HG02970 (cell line): ENCODE measurements at regions not wholly inside any gene's neighbourhood (a gene's known extent, or its start where the extent isn't known, plus 50 kb on each side); places are given as distances from the start of the nearest gene placed in this dataset.
"Not testable (repeated sequence)": the region's sequence is repeated elsewhere in the genome, so short reads cannot be mapped to it uniquely, and the experiment has no call there.

Source experiments
- ATAC-seq: cut with Tn5 transposase; IDR thresholded peaks from one replicate; pipeline ENCODE4 v1.9.1; 2021; ENCODE audit warnings: mild to moderate bottlenecking, moderate library complexity, moderate number of reproducible peaks; ENCODE audit not compliant: unreplicated experiment, low FRiP score

GRCh38 chrX:20720954-20721626 lies 454.4 kb upstream of the RPS6KA3 start:
- no peak for ATAC-seq

- no peak for ATAC-seq
Observed at GRCh38 chrX:20718592-20719380, 452.1 kb upstream of the RPS6KA3 start.

GRCh38 chrX:20715176-20715575 lies 448.5 kb upstream of the RPS6KA3 start:
- no peak for ATAC-seq

- no peak for ATAC-seq
Observed at GRCh38 chrX:20712811-20713210, 446.1 kb upstream of the RPS6KA3 start.

GRCh38 chrX:20711366-20711765 lies 444.7 kb upstream of the RPS6KA3 start:
- no peak for ATAC-seq

- no peak for ATAC-seq
Observed at GRCh38 chrX:20693078-20693477, 426.4 kb upstream of the RPS6KA3 start.

GRCh38 chrX:20686256-20686655 lies 419.5 kb upstream of the RPS6KA3 start:
- ATAC-seq = no peak

GRCh38 chrX:20685652-20686051 lies 418.9 kb upstream of the RPS6KA3 start:
- no peak for ATAC-seq

- no peak for ATAC-seq
Observed at GRCh38 chrX:20681683-20682082, 415.0 kb upstream of the RPS6KA3 start.

GRCh38 chrX:20680998-20681397 lies 414.3 kb upstream of the RPS6KA3 start:
- no peak for ATAC-seq

- no peak for ATAC-seq
Observed at GRCh38 chrX:20672476-20672875, 405.8 kb upstream of the RPS6KA3 start.

- ATAC-seq = not testable (repeated sequence)
Observed at GRCh38 chrX:20671746-20672145, 405.0 kb upstream of the RPS6KA3 start.

- no peak for ATAC-seq
Observed at GRCh38 chrX:20670611-20671010, 403.9 kb upstream of the RPS6KA3 start.

- ATAC-seq = no peak
Observed at GRCh38 chrX:20668550-20668949, 401.8 kb upstream of the RPS6KA3 start.

- ATAC-seq = no peak
Observed at GRCh38 chrX:20666331-20666730, 399.6 kb upstream of the RPS6KA3 start.

- no peak for ATAC-seq
Observed at GRCh38 chrX:20665481-20665880, 398.8 kb upstream of the RPS6KA3 start.

- ATAC-seq = no peak
Observed at GRCh38 chrX:20664774-20665173, 398.1 kb upstream of the RPS6KA3 start.

- no peak for ATAC-seq
Observed at GRCh38 chrX:20664131-20664530, 397.4 kb upstream of the RPS6KA3 start.

- ATAC-seq = no peak
Observed at GRCh38 chrX:20663336-20663735, 396.6 kb upstream of the RPS6KA3 start.

- ATAC-seq = no peak
Observed at GRCh38 chrX:20656721-20657120, 390.0 kb upstream of the RPS6KA3 start.

- no peak for ATAC-seq
Observed at GRCh38 chrX:20654596-20655106, 387.9 kb upstream of the RPS6KA3 start.

GRCh38 chrX:20653070-20653469 lies 386.4 kb upstream of the RPS6KA3 start:
- ATAC-seq = no peak
